Neural progenitor cell (in vitro differentiated cells): ENCODE measurements at regions not wholly inside any gene's neighbourhood (a gene's known extent, or its start where the extent isn't known, plus 50 kb on each side); places are given as distances from the start of the nearest gene placed in this dataset.

Experiments
- DNase-seq: peaks from one replicate; pipeline ENCODE4 v3.0.0-alpha.2; 2016; ENCODE audit warnings: low spot score
- H2AFZ ChIP-seq: fragments of 200-600 bp; sonication (generic); replicated peaks from 2 replicates; pipeline ENCODE4 v1.6.1; 2016; ENCODE audit warnings: antibody characterized with exemption
- H3F3A ChIP-seq: fragments of 200-600 bp; sonication (generic); 2 replicates; pipeline ENCODE4 v1.6.1; 2016; ENCODE audit warnings: antibody characterized with exemption, low read depth
- H3K27ac ChIP-seq: fragments of 200-600 bp; sonication (generic); 2 replicates; pipeline ENCODE4 v1.5.1; 2016; ENCODE audit warnings: mild to moderate bottlenecking
- H3K27me3 ChIP-seq: fragments of 200-600 bp; sonication (generic); 2 replicates; pipeline ENCODE4 v1.6.1; 2016; ENCODE audit warnings: mild to moderate bottlenecking, moderate library complexity
- H3K36me3 ChIP-seq: fragments of 200-600 bp; sonication (generic); 2 replicates; pipeline ENCODE4 v1.5.1; 2016
- H3K4me1 ChIP-seq: fragments of 200-600 bp; sonication (generic); 2 replicates; pipeline ENCODE4 v1.6.1; 2016; ENCODE audit warnings: mixed run types
- H3K4me2 ChIP-seq: fragments of 200-600 bp; sonication (generic); 2 replicates; pipeline ENCODE4 v1.6.1; 2016
- H3K4me3 ChIP-seq: fragments of 200-600 bp; sonication (generic); 2 replicates; pipeline ENCODE4 v1.5.1; 2016
- H3K79me2 ChIP-seq: fragments of 200-600 bp; sonication (generic); 2 replicates; pipeline ENCODE4 v1.6.1; 2016; ENCODE audit warnings: low read depth
- H3K9ac ChIP-seq: fragments of 200-600 bp; sonication (generic); 2 replicates; pipeline ENCODE4 v1.6.1; 2016
- H3K9me3 ChIP-seq: fragments of 200-600 bp; sonication (generic); 2 replicates; pipeline ENCODE4 v1.5.1; 2016; ENCODE audit warnings: low read depth
- H4K20me1 ChIP-seq: fragments of 200-600 bp; sonication (generic); 2 replicates; pipeline ENCODE4 v1.6.1; 2016; ENCODE audit warnings: low read depth
- H3K27ac Mint-ChIP-seq: 3 replicates; pipeline ENCODE4 v1.8.0; 2021; ENCODE audit warnings: mixed read lengths
- H3K27me3 Mint-ChIP-seq: 2 replicates; pipeline ENCODE4 v1.8.0; 2022; ENCODE audit warnings: low read depth, mild to moderate bottlenecking, inconsistent platforms, moderate library complexity, mixed read lengths; ENCODE audit not compliant: insufficient read depth
- H3K36me3 Mint-ChIP-seq: 3 replicates; pipeline ENCODE4 v1.8.0; 2021; ENCODE audit warnings: mixed read lengths
- H3K4me1 Mint-ChIP-seq: 3 replicates; pipeline ENCODE4 v1.8.0; 2021; ENCODE audit warnings: mixed read lengths
- H3K4me3 Mint-ChIP-seq: 3 replicates; pipeline ENCODE4 v1.8.0; 2021; ENCODE audit warnings: mild to moderate bottlenecking, moderate library complexity, mixed read lengths
- H3K9me3 Mint-ChIP-seq: 3 replicates; pipeline ENCODE4 v1.8.0; 2020; ENCODE audit warnings: mixed read lengths
- EZH2 ChIP-seq: fragments of 200-600 bp; sonication (generic); IDR thresholded peaks from 2 replicates; pipeline ENCODE4 v1.6.1; 2017; ENCODE audit warnings: antibody characterized with exemption, mild to moderate bottlenecking, moderate library complexity
- EZH2phosphoT487 ChIP-seq: fragments of 200-600 bp; sonication (generic); IDR thresholded peaks from 2 replicates; pipeline ENCODE4 v1.6.1; 2017; ENCODE audit warnings: antibody characterized with exemption
- TF ChIP-seq, protein P1 (sequence below): fragments of 200-600 bp; sonication (generic); IDR thresholded peaks from 2 replicates; pipeline ENCODE4 v1.5.1; 2017; ENCODE audit warnings: antibody characterized with exemption, mild to moderate bottlenecking

DNA sequence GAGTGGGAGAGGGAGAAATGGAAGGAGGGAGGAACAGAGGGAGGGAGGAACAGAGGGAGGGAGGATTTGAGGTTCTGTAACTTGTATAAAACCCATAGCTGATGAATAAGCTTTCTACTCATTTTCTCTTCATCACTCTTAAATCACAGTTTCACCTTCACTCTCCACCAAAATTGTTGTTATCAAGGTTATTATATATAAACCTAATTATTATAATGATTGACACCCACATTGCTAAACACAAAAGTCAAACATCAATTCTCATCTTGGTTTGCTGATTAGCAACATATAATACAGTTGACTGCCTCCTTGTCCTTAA, 229.0 kb upstream of the PAPPA start:
- no peaks in the 10 kb centered on the region for H3K79me2 ChIP-seq
- TF ChIP-seq EZH2phosphoT487 (no peak), EZH2 (no peak)
- TF ChIP-seq, protein P1, sequence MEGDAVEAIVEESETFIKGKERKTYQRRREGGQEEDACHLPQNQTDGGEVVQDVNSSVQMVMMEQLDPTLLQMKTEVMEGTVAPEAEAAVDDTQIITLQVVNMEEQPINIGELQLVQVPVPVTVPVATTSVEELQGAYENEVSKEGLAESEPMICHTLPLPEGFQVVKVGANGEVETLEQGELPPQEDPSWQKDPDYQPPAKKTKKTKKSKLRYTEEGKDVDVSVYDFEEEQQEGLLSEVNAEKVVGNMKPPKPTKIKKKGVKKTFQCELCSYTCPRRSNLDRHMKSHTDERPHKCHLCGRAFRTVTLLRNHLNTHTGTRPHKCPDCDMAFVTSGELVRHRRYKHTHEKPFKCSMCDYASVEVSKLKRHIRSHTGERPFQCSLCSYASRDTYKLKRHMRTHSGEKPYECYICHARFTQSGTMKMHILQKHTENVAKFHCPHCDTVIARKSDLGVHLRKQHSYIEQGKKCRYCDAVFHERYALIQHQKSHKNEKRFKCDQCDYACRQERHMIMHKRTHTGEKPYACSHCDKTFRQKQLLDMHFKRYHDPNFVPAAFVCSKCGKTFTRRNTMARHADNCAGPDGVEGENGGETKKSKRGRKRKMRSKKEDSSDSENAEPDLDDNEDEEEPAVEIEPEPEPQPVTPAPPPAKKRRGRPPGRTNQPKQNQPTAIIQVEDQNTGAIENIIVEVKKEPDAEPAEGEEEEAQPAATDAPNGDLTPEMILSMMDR, result no peak
- no peak overlapping the region for H3K27ac Mint-ChIP-seq
- no peaks in the 10 kb centered on the region for H3F3A ChIP-seq
- H3K4me3 Mint-ChIP-seq, result no peak overlapping the region
- no peaks in the 10 kb centered on the region for H3K4me1 ChIP-seq
- no peak for DNase-seq
- H3K9ac ChIP-seq, result no peak overlapping the region
- no peaks in the 10 kb centered on the region for H3K4me1 Mint-ChIP-seq
- no peaks in the 10 kb centered on the region for H3K36me3 ChIP-seq
- no peaks in the 10 kb centered on the region for H3K36me3 Mint-ChIP-seq
- no peaks in the 10 kb centered on the region for H4K20me1 ChIP-seq
- H3K4me3 ChIP-seq, result no peak overlapping the region
- no peak overlapping the region for H2AFZ ChIP-seq
- H3K9me3 ChIP-seq, result peaks cover 5% of the 10 kb centered on the region
- no peaks in the 10 kb centered on the region for H3K9me3 Mint-ChIP-seq
- no peak overlapping the region for H3K27ac ChIP-seq
- H3K27me3 Mint-ChIP-seq, result no peaks in the 10 kb centered on the region
- H3K4me2 ChIP-seq, result no peak overlapping the region
- no peaks in the 10 kb centered on the region for H3K27me3 ChIP-seq

DNA sequence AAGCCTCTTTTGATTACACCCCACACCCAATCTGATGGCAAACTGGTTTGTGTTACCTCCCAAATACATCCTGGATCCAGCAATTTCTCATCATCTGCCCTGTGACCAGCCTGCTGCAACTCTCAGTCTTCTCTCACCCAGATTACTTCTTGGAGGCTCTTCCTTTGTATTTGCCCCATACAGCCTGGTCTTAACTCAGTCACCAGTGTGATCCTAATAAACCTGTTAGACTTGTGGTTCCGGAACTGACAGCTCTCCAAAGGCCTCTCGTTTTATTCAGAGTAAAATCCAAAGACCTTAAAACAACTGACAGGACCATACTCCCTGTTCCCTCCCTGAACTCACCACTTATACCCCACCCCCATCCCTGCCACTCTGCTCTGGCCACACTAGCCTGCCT, 228.2 kb upstream of the PAPPA start:
- no peak for DNase-seq
- H3K36me3 Mint-ChIP-seq, result no peaks in the 10 kb centered on the region
- H3K36me3 ChIP-seq, result no peaks in the 10 kb centered on the region
- H3K27me3 Mint-ChIP-seq, result no peaks in the 10 kb centered on the region
- no peaks in the 10 kb centered on the region for H3K9me3 Mint-ChIP-seq
- H2AFZ ChIP-seq, result no peak overlapping the region
- H3K4me3 Mint-ChIP-seq, result no peak overlapping the region
- no peak overlapping the region for H3K27ac Mint-ChIP-seq
- no peak overlapping the region for H3K4me3 ChIP-seq
- H3F3A ChIP-seq, result no peaks in the 10 kb centered on the region
- no peak overlapping the region for H3K27ac ChIP-seq
- peaks cover 4% of the 10 kb centered on the region for H3K9me3 ChIP-seq
- H3K4me1 Mint-ChIP-seq, result no peaks in the 10 kb centered on the region
- H3K4me1 ChIP-seq, result no peaks in the 10 kb centered on the region
- no peaks in the 10 kb centered on the region for H3K27me3 ChIP-seq
- TF ChIP-seq EZH2phosphoT487, result no peak
- no peak for TF ChIP-seq EZH2
- TF ChIP-seq, protein P1, result no peak
- no peak overlapping the region for H3K4me2 ChIP-seq
- no peak overlapping the region for H3K9ac ChIP-seq
- no peaks in the 10 kb centered on the region for H4K20me1 ChIP-seq
- no peaks in the 10 kb centered on the region for H3K79me2 ChIP-seq

DNA sequence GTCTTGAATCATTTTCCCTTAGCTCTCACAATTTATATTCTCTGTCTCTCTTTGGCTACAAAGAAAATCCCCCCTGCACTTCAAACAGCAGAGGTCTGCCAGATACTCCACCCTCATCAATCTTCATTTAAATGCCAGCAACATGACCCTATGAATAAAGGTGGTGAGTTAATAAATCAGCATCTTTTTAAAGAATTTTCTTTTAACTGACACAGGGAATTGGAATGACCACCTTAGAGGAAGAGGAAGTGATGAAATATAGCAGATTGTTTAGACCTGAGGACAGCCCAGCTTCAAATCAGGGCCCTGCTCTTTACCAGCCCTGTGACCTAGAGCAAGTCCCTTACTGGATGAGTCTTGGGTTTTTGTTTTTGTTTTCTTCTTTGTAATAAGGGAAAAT, 223.1 kb upstream of the PAPPA start:
- H3K79me2 ChIP-seq, result no peaks in the 10 kb centered on the region
- no peaks in the 10 kb centered on the region for H3K27me3 ChIP-seq
- Mint-ChIP-seq H3K27ac (no peak overlapping the region), H3K27me3 (no peaks in the 10 kb centered on the region), H3K36me3 (no peaks in the 10 kb centered on the region), H3K4me1 (no peaks in the 10 kb centered on the region), H3K4me3 (no peak overlapping the region), H3K9me3 (no peaks in the 10 kb centered on the region)
- H3K4me3 ChIP-seq, result no peak overlapping the region
- no peak overlapping the region for H3K27ac ChIP-seq
- no peaks in the 10 kb centered on the region for H3F3A ChIP-seq
- no peak for TF ChIP-seq EZH2
- TF ChIP-seq, protein P1, result no peak
- TF ChIP-seq EZH2phosphoT487, result no peak
- H3K9ac ChIP-seq, result no peak overlapping the region
- H3K9me3 ChIP-seq, result no peaks in the 10 kb centered on the region
- H2AFZ ChIP-seq, result no peak overlapping the region
- no peak for DNase-seq
- H3K4me2 ChIP-seq, result no peak overlapping the region
- H4K20me1 ChIP-seq, result no peaks in the 10 kb centered on the region
- H3K4me1 ChIP-seq, result no peaks in the 10 kb centered on the region
- H3K36me3 ChIP-seq, result no peaks in the 10 kb centered on the region

DNA sequence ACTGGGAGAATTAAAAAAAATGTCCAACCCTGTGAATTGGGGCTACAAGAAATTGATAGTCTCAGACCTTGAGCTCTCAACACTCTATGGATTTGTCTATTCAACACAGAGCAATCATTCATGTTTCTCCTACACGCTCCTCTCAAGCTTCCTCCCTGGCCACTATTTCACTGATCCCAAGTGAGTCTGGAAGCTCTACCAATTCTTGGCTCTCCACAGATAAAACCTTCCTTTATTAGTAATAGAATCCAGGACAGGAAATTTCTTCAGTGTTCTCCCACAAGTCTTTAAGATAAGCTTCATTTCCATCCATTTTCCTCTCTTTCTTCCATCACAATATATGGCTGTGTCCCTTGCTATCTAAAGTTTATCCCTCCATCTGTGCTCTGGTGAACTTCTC, 215.1 kb upstream of the PAPPA start:
- Histone ChIP-seq H3K9ac (no peak overlapping the region), H3K27ac (no peak overlapping the region), H3F3A (no peaks in the 10 kb centered on the region), H4K20me1 (no peaks in the 10 kb centered on the region), H3K79me2 (no peaks in the 10 kb centered on the region), H2AFZ (no peak overlapping the region), H3K4me1 (no peaks in the 10 kb centered on the region), H3K4me3 (no peak overlapping the region), H3K4me2 (no peak overlapping the region), H3K9me3 (no peaks in the 10 kb centered on the region), H3K27me3 (no peaks in the 10 kb centered on the region), H3K36me3 (no peaks in the 10 kb centered on the region)
- no peak overlapping the region for H3K4me3 Mint-ChIP-seq
- H3K36me3 Mint-ChIP-seq, result no peaks in the 10 kb centered on the region
- TF ChIP-seq EZH2 (no peak), EZH2phosphoT487 (no peak)
- TF ChIP-seq, protein P1, result no peak
- H3K9me3 Mint-ChIP-seq, result no peaks in the 10 kb centered on the region
- H3K27ac Mint-ChIP-seq, result no peak overlapping the region
- H3K4me1 Mint-ChIP-seq, result peaks cover 4% of the 10 kb centered on the region
- H3K27me3 Mint-ChIP-seq, result no peaks in the 10 kb centered on the region
- no peak for DNase-seq
